PC-9 (cell line): ENCODE measurements at regions not wholly inside any gene's neighbourhood (a gene's known extent, or its start where the extent isn't known, plus 50 kb on each side); places are given as distances from the start of the nearest gene placed in this dataset.

Experiments
- BruUV-seq: library from RNA; stranded (reverse); fragments of 400-500 nt; replicated peaks from 2 replicates; lab custom pipeline; 2021; lab: Mats Ljungman, UMichigan
- CTCF ChIA-PET: fragments of 300-600 bp; sonication (Branson Sonifier 250); formaldehyde crosslinking; loops from one replicate; lab custom pipeline; 2022; ENCODE audit warnings: antibody characterized with exemption; lab: Charles Lee
- POLR2A ChIA-PET: fragments of 300-600 bp; sonication (Branson Sonifier 250); formaldehyde crosslinking; loops from one replicate; lab custom pipeline; 2022; ENCODE audit warnings: antibody characterized with exemption; ENCODE audit not compliant: unreplicated experiment; lab: Charles Lee
- DNase-seq, 2 experiments: peaks; one replicate each; pipeline versions ENCODE4 v3.0.0 to v3.0.0-alpha.2; 2015 to 2022; ENCODE audit warnings: mixed read lengths in 1 of 2
- H2AFZ ChIP-seq: fragments of 200-600 bp; sonication (generic); 2 replicates; pipeline ENCODE4 v1.8.1; 2017; ENCODE audit warnings: antibody characterized with exemption
- H3F3A ChIP-seq: fragments of 200-600 bp; sonication (generic); 2 replicates; pipeline ENCODE4 v1.8.1; 2017; ENCODE audit warnings: antibody characterized with exemption, mild to moderate bottlenecking, low read depth; ENCODE audit not compliant: insufficient read depth
- H3K27ac ChIP-seq: fragments of 200-600 bp; sonication (generic); 2 replicates; pipeline ENCODE4 v1.6.1; 2016; ENCODE audit warnings: mixed run types
- H3K27me3 ChIP-seq: fragments of 200-600 bp; sonication (generic); 2 replicates; pipeline ENCODE4 v1.6.1; 2016; ENCODE audit warnings: low read depth, mixed run types; ENCODE audit not compliant: insufficient read depth
- H3K36me3 ChIP-seq: fragments of 200-600 bp; sonication (generic); 2 replicates; pipeline ENCODE4 v1.6.1; 2016; ENCODE audit warnings: low read depth, mixed run types
- H3K4me1 ChIP-seq: fragments of 200-600 bp; sonication (generic); replicated peaks from 2 replicates; pipeline ENCODE4 v1.6.1; 2016; ENCODE audit warnings: mixed run types; ENCODE audit not compliant: insufficient read depth
- H3K4me2 ChIP-seq: fragments of 200-600 bp; sonication (generic); 2 replicates; pipeline ENCODE4 v1.6.1; 2017; ENCODE audit warnings: mixed run types
- H3K4me3 ChIP-seq: fragments of 200-600 bp; sonication (generic); 2 replicates; pipeline ENCODE4 v1.6.1; 2016; ENCODE audit warnings: mixed run types
- H3K79me2 ChIP-seq: fragments of 200-600 bp; sonication (generic); 2 replicates; pipeline ENCODE4 v1.6.1; 2017; ENCODE audit warnings: low read depth, mixed run types
- H3K9me2 ChIP-seq: fragments of 200-600 bp; sonication (generic); 2 replicates; pipeline ENCODE4 v1.8.1; 2017; ENCODE audit warnings: mild to moderate bottlenecking; ENCODE audit not compliant: insufficient read depth
- H3K9me3 ChIP-seq: fragments of 200-600 bp; sonication (generic); 2 replicates; pipeline ENCODE4 v1.8.1; 2016; ENCODE audit warnings: low read depth; ENCODE audit not compliant: insufficient read depth
- H4K20me1 ChIP-seq: fragments of 200-600 bp; sonication (generic); 2 replicates; pipeline ENCODE4 v1.8.1; 2017; ENCODE audit not compliant: insufficient read depth
- CTCF ChIP-seq: fragments of 200-600 bp; sonication (generic); conservative IDR thresholded peaks from 2 replicates; pipeline ENCODE4 v1.6.1; 2017; ENCODE audit warnings: mixed run types, antibody characterized with exemption, mild to moderate bottlenecking, moderate library complexity
- EZH2 ChIP-seq: fragments of 200-600 bp; sonication (generic); IDR thresholded peaks from 2 replicates; pipeline ENCODE4 v1.8.0; 2017; ENCODE audit warnings: antibody characterized with exemption, low read depth
- intact Hi-C: fragments of 100-400 bp; cut with micrococcal nuclease; formaldehyde crosslinking; loops from one replicate; pipeline ENCODE4 v1.10.0; 2022; ENCODE audit not compliant: unreplicated experiment

GRCh38 chr12:17264603-17265002 lies 658.6 kb upstream of the LMO3 start:
- Histone ChIP-seq H4K20me1 (no peaks in the 10 kb centered on the region), H3K9me3 (no peaks in the 10 kb centered on the region), H3K27me3 (no peaks in the 10 kb centered on the region), H3K27ac (no peak overlapping the region), H3K4me2 (no peak overlapping the region), H3K79me2 (no peaks in the 10 kb centered on the region), H3K4me1 (no peaks in the 10 kb centered on the region), H3K9me2 (no peaks in the 10 kb centered on the region), H3K36me3 (no peaks in the 10 kb centered on the region), H2AFZ (no peak overlapping the region), H3F3A (no peaks in the 10 kb centered on the region), H3K4me3 (no peak overlapping the region)
- DNase-seq = no peak
- TF ChIP-seq CTCF (no peak), EZH2 (no peak)
- ChIA-PET CTCF (no interaction called here), POLR2A (no interaction called here)
- intact Hi-C loops = no loop called here
- BruUV-seq = no TSS peak

GRCh38 chr12:17239874-17240273 lies 633.9 kb upstream of the LMO3 start:
- no peaks in the 10 kb centered on the region for H3K4me1 ChIP-seq
- no peak for DNase-seq
- no TSS peak for BruUV-seq
- TF ChIP-seq EZH2 = no peak
- no peak for TF ChIP-seq CTCF
- H3K9me2 ChIP-seq = no peaks in the 10 kb centered on the region
- H2AFZ ChIP-seq = no peak overlapping the region
- H3K79me2 ChIP-seq = no peaks in the 10 kb centered on the region
- ChIA-PET POLR2A (no interaction called here), CTCF (no interaction called here)
- intact Hi-C loops = no loop called here
- H3K27me3 ChIP-seq = no peaks in the 10 kb centered on the region
- no peak overlapping the region for H3K4me2 ChIP-seq
- H4K20me1 ChIP-seq = no peaks in the 10 kb centered on the region
- no peaks in the 10 kb centered on the region for H3F3A ChIP-seq
- no peaks in the 10 kb centered on the region for H3K36me3 ChIP-seq
- no peak overlapping the region for H3K4me3 ChIP-seq
- no peak overlapping the region for H3K27ac ChIP-seq
- no peaks in the 10 kb centered on the region for H3K9me3 ChIP-seq

GRCh38 chr12:17235996-17236395 lies 630.0 kb upstream of the LMO3 start:
- BruUV-seq = no TSS peak
- POLR2A ChIA-PET = no interaction called here
- Histone ChIP-seq H3K27me3 (no peaks in the 10 kb centered on the region), H3K4me3 (no peak overlapping the region), H3K79me2 (no peaks in the 10 kb centered on the region), H3K36me3 (no peaks in the 10 kb centered on the region), H3K9me2 (no peaks in the 10 kb centered on the region), H4K20me1 (no peaks in the 10 kb centered on the region), H3K4me1 (no peaks in the 10 kb centered on the region), H2AFZ (no peak overlapping the region; the same call in 1 of the 2 replicates), H3K4me2 (no peak overlapping the region), H3F3A (no peaks in the 10 kb centered on the region), H3K9me3 (no peaks in the 10 kb centered on the region), H3K27ac (no peak overlapping the region)
- CTCF ChIA-PET = no interaction called here
- DNase-seq = no peak
- TF ChIP-seq EZH2 = no peak
- no peak for TF ChIP-seq CTCF
- intact Hi-C loops = no loop called here
